Suppressor macrophage treated with lipopolysaccharide for 1 hour (primary cell): ENCODE measurements at regions not wholly inside any gene's neighbourhood (a gene's known extent, or its start where the extent isn't known, plus 50 kb on each side); places are given as distances from the start of the nearest gene placed in this dataset.

Experiments
- DNase-seq, 3 donors: peaks; one replicate each; pipeline ENCODE4 v3.0.0-alpha.2; 2020 to 2022

- DNase-seq: no peak
Measured at GRCh38 chr12:69028941-69029729, 96.2 kb upstream of the CPM start.

GRCh38 chr12:69030321-69030720, 97.3 kb upstream of the CPM start:
- DNase-seq: no peak

GRCh38 chr12:69036533-69036932, 103.6 kb upstream of the CPM start:
- no peak for DNase-seq

- no peak for DNase-seq
Measured at GRCh38 chr12:69036999-69037398, 104.0 kb upstream of the CPM start.

- peak; percentile 67 to 91 (median 88) for DNase-seq
Measured at GRCh38 chr12:69039911-69040310, 106.9 kb upstream of the CPM start.

- DNase-seq: no peak
Measured at GRCh38 chr12:69042557-69042956, 109.6 kb upstream of the CPM start.

- no peak for DNase-seq
Measured at GRCh38 chr12:69042970-69043369, 110.0 kb upstream of the CPM start.

- DNase-seq: no peak
Measured at GRCh38 chr12:69044887-69045286, 111.9 kb upstream of the CPM start.

- no peak for DNase-seq
Measured at GRCh38 chr12:69045430-69045829, 112.5 kb upstream of the CPM start.

GRCh38 chr12:69046363-69046762, 113.4 kb upstream of the CPM start:
- no peak for DNase-seq

GRCh38 chr12:69046920-69047319, 113.9 kb upstream of the CPM start:
- no peak for DNase-seq

- DNase-seq: no peak
Measured at GRCh38 chr12:69047990-69048389, 115.0 kb upstream of the CPM start.

GRCh38 chr12:69049855-69050254, 116.9 kb upstream of the CPM start:
- DNase-seq: peak; percentile 27 to 63 (median 58)

GRCh38 chr12:69052613-69053408, 119.8 kb upstream of the CPM start:
- peak; percentile 53 to 61 (median 56) for DNase-seq

GRCh38 chr12:69054343-69055056, 121.5 kb upstream of the CPM start:
- no peak for DNase-seq

GRCh38 chr12:69055280-69055679, 122.3 kb upstream of the CPM start:
- peak; percentile 46 to 74 (median 64) for DNase-seq

- peak; percentile 84 to 95 (median 93) for DNase-seq
Measured at GRCh38 chr12:69055706-69056105, 122.7 kb upstream of the CPM start.

GRCh38 chr12:69056743-69057515, 124.0 kb upstream of the CPM start:
- no peak for DNase-seq

- no peak for DNase-seq
Measured at GRCh38 chr12:69057742-69058141, 124.8 kb upstream of the CPM start.

- peak; percentile 60 to 89 (median 83) for DNase-seq
Measured at GRCh38 chr12:69059465-69060457, 126.8 kb upstream of the CPM start.

- no peak for DNase-seq
Measured at GRCh38 chr12:69061574-69061973, 128.6 kb upstream of the CPM start.
